ENCODE measurements at regions not wholly inside any gene's neighbourhood (a gene's known extent, or its start where the extent isn't known, plus 50 kb on each side); places are given as distances from the start of the nearest gene placed in this dataset.

DNA sequence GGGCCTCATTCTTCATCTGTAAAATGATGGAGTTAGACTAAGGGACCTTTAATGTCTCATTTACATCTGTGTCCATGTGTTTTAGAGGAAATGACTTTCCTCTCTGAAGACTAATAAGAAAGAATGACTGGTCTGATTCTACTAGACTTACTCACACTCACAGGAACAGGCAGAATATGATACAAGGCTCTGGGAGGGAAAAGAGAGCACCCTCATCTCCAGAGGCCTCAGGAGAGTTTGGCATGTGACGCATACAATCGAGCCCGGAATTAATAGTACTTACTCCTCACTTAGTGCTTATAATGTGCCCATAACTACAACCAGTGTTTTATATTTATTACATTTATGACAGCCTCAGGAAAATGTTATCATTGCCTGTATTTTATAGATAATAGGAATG lies 608.7 kb downstream of the KCTD16 start (continued):
- no peak for TF ChIP-seq ZNF383 (CRISPR knock-in tag; IDR thresholded peaks at IDR 0.05; ENCODE audit: borderline replicate concordance)
- no peak for TF ChIP-seq ZNF354B (CRISPR knock-in tag; IDR thresholded peaks at IDR 0.05)
- no peak for TF ChIP-seq NR3C1 (CRISPR knock-in tag; IDR thresholded peaks at IDR 0.05)
- no peak for TF ChIP-seq ZFP1 (CRISPR knock-in tag; IDR thresholded peaks at IDR 0.05)
- no peak for TF ChIP-seq ZNF501 (CRISPR knock-in tag; IDR thresholded peaks at IDR 0.05)
- no peak for TF ChIP-seq NR2C2 (CRISPR knock-in tag; IDR thresholded peaks at IDR 0.05; ENCODE audit: borderline replicate concordance)
- TF ChIP-seq, protein P1, sequence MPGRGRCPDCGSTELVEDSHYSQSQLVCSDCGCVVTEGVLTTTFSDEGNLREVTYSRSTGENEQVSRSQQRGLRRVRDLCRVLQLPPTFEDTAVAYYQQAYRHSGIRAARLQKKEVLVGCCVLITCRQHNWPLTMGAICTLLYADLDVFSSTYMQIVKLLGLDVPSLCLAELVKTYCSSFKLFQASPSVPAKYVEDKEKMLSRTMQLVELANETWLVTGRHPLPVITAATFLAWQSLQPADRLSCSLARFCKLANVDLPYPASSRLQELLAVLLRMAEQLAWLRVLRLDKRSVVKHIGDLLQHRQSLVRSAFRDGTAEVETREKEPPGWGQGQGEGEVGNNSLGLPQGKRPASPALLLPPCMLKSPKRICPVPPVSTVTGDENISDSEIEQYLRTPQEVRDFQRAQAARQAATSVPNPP (CRISPR knock-in tag; IDR thresholded peaks at IDR 0.05): no peak
- TF ChIP-seq, protein P2, sequence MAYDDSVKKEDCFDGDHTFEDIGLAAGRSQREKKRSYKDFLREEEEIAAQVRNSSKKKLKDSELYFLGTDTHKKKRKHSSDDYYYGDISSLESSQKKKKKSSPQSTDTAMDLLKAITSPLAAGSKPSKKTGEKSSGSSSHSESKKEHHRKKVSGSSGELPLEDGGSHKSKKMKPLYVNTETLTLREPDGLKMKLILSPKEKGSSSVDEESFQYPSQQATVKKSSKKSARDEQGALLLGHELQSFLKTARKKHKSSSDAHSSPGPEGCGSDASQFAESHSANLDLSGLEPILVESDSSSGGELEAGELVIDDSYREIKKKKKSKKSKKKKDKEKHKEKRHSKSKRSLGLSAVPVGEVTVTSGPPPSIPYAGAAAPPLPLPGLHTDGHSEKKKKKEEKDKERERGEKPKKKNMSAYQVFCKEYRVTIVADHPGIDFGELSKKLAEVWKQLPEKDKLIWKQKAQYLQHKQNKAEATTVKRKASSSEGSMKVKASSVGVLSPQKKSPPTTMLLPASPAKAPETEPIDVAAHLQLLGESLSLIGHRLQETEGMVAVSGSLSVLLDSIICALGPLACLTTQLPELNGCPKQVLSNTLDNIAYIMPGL (CRISPR knock-in tag; IDR thresholded peaks at IDR 0.05; ENCODE audit: borderline replicate concordance in 1 of 2, low read depth in 1 of 2): no peak
- TF ChIP-seq THAP11 (CRISPR knock-in tag; IDR thresholded peaks at IDR 0.05): no peak

DNA sequence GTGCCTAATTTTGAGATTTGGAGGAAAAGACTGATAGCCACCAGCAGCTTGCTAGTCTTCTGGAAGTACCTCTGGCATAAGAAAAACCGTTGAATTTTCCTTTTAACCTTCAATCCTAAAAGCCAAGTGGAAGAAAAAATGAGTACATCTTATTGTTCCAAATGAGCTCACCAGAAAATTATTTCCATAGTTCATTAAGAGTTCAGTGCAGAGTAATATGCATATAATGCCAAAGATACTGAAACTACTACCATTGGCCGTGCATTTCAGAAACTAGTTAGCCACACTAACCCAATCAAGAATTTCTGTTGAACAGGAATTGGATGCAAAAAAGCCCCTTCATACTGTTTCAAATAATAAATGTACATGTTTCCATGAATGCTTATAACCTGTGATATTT lies 607.9 kb downstream of the KCTD16 start:
- DNase-seq (ENCODE audit: low spot score) (no peak), FAIRE-seq (no peak), ATAC-seq (no peak)
- in situ Hi-C loops (cut with HindIII; ENCODE audit: extremely low pct_ligation_motif_present, low pct_unique_long_range_greater_than_20kb): no loop called here
- Histone ChIP-seq H4K20me1 (ENCODE audit: insufficient read depth, low read length) (no peaks in the 10 kb centered on the region), H3K4me2 (ENCODE audit: low read depth, low read length) (no peak overlapping the region), H3K27me3 (ENCODE audit: control insufficient read depth in 1 of 2, insufficient read depth in 2 of 2, low read length in 2 of 2) (no peaks in the 10 kb centered on the region), H3K9ac (ENCODE audit: insufficient read depth, low read depth, low read length) (no peak overlapping the region), H3K27ac (ENCODE audit: extremely low read length, insufficient read depth, low read length) (no peak overlapping the region), H3K4me1 (ENCODE audit: insufficient read depth, low read length) (no peaks in the 10 kb centered on the region), H3K36me3 (replicated peaks in 1 of 2; ENCODE audit: control insufficient read depth in 1 of 2, insufficient read depth in 2 of 2, low read length in 2 of 2) (no peaks in the 10 kb centered on the region), H3K79me2 (ENCODE audit: insufficient read depth, low read length) (no peaks in the 10 kb centered on the region), H3K9me3 (ENCODE audit: low read length) (no peaks in the 10 kb centered on the region), H3K4me3 (replicated peaks in 1 of 3; ENCODE audit: insufficient read depth in 1 of 3, low read depth in 2 of 3, low read length in 3 of 3) (no peak overlapping the region), H2AFZ (ENCODE audit: low read length) (no peak overlapping the region)
- ChIA-PET CTCF (ENCODE audit: low intra/inter-chr PET ratio, low total read pairs) (no interaction called here), POLR2A (no interaction called here)
- no TSS peak for BruUV-seq (replicated peaks)
- intact Hi-C loops (cut with micrococcal nuclease; ENCODE audit: unreplicated experiment): no loop called here
- WGBS (ENCODE audit: low lambda C conversion rate): 6% methylated on average over 2 of the region's 2 CpGs
- TF ChIP-seq ZNF256 (CRISPR knock-in tag; conservative IDR thresholded peaks at IDR 0.05) (no peak), KDM2A (CRISPR knock-in tag; IDR thresholded peaks at IDR 0.05; ENCODE audit: borderline replicate concordance, low read depth) (no peak)
- TF ChIP-seq, protein P3, sequence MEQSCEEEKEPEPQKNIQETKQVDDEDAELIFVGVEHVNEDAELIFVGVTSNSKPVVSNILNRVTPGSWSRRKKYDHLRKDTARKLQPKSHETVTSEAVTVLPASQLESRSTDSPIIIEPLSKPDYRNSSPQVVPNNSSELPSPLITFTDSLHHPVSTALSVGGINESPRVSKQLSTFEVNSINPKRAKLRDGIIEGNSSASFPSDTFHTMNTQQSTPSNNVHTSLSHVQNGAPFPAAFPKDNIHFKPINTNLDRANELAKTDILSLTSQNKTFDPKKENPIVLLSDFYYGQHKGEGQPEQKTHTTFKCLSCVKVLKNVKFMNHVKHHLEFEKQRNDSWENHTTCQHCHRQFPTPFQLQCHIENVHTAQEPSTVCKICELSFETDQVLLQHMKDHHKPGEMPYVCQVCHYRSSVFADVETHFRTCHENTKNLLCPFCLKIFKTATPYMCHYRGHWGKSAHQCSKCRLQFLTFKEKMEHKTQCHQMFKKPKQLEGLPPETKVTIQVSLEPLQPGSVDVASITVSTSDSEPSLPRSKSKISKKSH (CRISPR knock-in tag; IDR thresholded peaks at IDR 0.05; ENCODE audit: borderline replicate concordance): no peak
- TF ChIP-seq, protein P4, sequence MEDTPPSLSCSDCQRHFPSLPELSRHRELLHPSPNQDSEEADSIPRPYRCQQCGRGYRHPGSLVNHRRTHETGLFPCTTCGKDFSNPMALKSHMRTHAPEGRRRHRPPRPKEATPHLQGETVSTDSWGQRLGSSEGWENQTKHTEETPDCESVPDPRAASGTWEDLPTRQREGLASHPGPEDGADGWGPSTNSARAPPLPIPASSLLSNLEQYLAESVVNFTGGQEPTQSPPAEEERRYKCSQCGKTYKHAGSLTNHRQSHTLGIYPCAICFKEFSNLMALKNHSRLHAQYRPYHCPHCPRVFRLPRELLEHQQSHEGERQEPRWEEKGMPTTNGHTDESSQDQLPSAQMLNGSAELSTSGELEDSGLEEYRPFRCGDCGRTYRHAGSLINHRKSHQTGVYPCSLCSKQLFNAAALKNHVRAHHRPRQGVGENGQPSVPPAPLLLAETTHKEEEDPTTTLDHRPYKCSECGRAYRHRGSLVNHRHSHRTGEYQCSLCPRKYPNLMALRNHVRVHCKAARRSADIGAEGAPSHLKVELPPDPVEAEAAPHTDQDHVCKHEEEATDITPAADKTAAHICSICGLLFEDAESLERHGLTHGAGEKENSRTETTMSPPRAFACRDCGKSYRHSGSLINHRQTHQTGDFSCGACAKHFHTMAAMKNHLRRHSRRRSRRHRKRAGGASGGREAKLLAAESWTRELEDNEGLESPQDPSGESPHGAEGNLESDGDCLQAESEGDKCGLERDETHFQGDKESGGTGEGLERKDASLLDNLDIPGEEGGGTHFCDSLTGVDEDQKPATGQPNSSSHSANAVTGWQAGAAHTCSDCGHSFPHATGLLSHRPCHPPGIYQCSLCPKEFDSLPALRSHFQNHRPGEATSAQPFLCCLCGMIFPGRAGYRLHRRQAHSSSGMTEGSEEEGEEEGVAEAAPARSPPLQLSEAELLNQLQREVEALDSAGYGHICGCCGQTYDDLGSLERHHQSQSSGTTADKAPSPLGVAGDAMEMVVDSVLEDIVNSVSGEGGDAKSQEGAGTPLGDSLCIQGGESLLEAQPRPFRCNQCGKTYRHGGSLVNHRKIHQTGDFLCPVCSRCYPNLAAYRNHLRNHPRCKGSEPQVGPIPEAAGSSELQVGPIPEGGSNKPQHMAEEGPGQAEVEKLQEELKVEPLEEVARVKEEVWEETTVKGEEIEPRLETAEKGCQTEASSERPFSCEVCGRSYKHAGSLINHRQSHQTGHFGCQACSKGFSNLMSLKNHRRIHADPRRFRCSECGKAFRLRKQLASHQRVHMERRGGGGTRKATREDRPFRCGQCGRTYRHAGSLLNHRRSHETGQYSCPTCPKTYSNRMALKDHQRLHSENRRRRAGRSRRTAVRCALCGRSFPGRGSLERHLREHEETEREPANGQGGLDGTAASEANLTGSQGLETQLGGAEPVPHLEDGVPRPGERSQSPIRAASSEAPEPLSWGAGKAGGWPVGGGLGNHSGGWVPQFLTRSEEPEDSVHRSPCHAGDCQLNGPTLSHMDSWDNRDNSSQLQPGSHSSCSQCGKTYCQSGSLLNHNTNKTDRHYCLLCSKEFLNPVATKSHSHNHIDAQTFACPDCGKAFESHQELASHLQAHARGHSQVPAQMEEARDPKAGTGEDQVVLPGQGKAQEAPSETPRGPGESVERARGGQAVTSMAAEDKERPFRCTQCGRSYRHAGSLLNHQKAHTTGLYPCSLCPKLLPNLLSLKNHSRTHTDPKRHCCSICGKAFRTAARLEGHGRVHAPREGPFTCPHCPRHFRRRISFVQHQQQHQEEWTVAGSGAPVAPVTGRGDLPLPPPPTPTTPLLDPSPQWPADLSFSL (CRISPR knock-in tag; IDR thresholded peaks at IDR 0.05): no peak

Data from HepG2 (cell line).